Cardiac septum (tissue), 1 donor: ENCODE measurements at regions not wholly inside any gene's neighbourhood (a gene's known extent, or its start where the extent isn't known, plus 50 kb on each side); places are given as distances from the start of the nearest gene placed in this dataset.
"Not testable (repeated sequence)": the region's sequence is repeated elsewhere in the genome, so short reads cannot be mapped to it uniquely, and the experiment has no call there.

Source experiments
- DNase-seq: peaks from one replicate; pipeline ENCODE4 v3.0.0-alpha.2; 2020; ENCODE audit warnings: low spot score
- intact Hi-C: fragments of 100-400 bp; cut with DNase I; formaldehyde crosslinking; loops from one replicate; pipeline ENCODE4 v1.14.0; 2022
- donor health status: DM: no; HTN: no; CAD: no.

DNA sequence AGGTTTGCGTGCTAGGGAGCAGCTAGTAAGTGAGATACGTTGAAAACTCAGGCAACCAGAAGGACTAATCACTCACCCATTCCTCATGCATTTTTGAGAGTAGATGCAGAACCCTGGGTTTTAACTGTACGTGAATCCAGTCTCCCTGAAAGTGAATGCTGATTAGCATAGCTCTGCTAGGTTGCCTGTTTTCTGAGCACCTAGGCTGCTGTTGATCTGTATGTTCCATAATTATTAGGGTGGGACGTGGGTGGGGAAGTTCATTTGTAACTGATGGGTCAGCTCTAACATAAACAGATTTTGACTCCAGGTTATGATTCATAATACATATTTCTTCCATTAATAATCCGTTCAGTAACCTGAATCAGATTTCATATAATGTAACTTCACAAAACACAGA lies 379.0 kb upstream of the FANCL start:
- intact Hi-C loops, result no loop called here

DNA sequence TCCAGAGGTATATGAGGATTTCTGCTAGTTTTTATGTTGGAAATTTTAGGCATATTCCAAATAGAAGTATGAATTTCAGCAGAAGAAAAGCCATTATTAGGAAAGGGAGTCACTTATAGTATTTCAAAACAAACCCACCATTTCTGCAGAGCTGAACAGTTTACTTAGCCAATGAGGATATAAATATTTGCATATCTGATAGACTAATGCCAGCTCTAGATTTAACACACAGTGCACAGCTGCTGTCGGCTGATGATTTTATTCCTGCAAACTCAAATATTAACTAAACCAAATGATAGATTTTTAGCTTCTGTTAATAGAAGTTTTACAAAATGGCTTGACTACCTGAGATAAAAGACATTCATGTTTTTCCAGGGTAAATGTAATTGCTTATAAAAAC lies 375.8 kb upstream of the FANCL start:
- intact Hi-C loops, result no loop called here
- DNase-seq, result no peak

More for the DNA sequence above, 379.0 kb upstream of the FANCL start:
- DNase-seq, result no peak

DNA sequence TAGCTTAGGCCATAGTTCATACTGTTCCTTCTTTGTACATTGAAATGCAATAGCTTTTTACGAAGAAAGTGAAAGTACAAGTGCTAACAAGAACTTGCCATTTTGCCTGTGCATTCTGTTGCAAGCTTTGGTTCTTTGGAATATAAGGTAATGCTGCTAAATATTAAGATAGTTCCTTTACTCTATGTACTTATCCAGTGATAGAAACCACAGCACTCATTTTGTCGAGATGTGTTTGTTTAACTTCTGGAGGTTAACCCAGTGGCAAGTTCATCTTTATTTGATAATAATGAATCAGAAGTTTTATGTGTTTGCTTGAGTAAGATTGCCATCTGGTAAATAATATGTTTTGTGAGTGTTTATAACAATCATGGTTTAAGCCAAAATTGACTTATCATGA lies 373.1 kb upstream of the FANCL start:
- no peak for DNase-seq
- intact Hi-C loops, result no loop called here

DNA sequence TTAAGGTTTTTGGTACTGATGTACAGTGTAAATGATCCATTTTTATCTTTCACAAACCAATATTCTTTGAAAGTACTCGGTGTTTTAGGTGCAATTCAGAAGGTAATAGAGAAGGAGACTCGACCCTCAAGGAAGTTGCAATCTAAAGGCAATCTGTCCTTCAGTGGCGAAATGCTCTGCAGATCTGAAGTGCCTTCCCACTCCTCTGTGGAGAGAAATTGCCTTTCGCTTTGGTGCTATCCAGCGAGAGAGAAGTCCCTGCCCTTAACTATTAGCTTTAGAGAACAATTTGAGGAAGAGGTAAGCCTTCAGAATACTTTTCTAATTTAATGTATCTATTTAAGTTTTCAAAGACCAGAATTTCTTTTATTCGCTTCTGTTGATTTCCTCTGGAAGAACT lies 371.8 kb upstream of the FANCL start:
- intact Hi-C loops, result no loop called here
- DNase-seq, result no peak

DNA sequence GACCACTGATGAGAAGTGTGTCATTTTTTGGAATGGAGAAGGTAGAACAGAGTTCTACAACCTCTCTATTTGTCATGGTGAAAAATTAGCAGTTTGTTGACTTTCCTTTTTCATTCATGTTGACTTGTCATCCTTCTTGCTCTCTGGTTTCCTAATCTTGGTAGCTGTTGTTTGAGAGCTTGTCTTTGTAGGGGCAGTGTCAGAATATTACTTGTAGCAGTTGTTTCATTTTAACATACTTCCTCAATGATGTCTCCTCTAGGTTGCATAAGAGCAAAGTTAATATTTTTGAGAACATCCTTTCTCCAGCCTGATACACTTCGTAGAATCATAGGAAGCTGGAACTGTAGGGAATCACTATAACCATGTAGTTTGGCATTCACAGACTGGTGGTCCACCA lies 368.2 kb upstream of the FANCL start:
- DNase-seq, result no peak
- intact Hi-C loops, result no loop called here

DNA sequence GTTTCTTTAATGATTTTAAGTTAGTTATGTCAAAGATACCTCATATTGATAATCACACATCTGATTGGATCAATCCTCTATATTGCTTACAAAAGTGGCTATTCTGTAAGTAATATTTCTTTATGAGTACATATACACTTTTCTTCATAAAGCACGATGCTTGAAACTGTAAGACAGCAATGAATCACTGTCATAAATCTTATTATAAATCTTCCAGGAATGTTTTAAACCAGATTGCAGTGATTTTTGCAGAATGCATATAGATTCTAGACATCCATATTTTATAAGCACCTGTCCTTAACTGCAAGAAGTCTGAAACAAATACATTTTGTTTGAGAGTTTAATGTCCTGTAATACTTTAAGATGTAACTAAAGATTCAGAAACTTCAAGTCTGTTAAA lies 367.0 kb upstream of the FANCL start:
- intact Hi-C loops, result no loop called here
- DNase-seq, result no peak

DNA sequence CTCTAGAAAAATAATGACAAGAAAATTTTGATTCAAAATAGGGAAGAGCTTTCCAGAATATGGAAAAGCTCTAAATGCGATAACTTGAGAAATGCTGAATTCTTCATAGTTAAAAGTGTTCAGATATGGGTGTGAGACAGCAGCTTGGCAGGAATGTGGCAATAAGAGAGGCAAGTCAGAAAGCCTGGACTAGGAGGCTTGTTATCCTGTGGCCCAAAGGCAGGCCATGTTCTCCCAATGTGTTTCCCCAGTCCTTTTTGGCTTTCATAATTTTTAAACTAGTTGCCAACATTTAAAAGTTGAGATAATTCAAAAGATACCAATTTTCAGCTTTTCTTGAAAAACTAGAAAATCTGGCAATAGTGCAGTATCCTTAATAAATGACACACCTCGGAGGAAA lies 366.3 kb upstream of the FANCL start:
- no peak for DNase-seq
- intact Hi-C loops, result no loop called here

DNA sequence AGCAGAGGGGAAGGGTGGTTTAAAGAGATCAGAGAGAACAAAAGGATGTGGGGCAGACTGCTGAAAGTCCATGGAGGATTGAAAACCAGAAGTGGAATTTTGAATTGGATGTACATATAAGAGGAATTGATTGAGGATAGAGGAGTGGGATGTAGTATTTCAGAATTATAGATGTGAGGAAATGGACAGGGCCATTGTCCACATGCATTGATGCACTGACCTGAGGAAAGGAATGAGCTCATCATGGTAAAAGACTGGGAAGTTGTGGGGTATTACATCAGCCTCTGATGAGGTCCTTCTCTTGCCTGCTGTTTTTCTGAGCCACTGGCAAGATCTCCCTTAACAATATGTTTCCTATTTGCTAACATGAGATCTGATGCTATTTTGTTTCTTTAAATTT lies 365.7 kb upstream of the FANCL start:
- DNase-seq, result no peak
- intact Hi-C loops, result no loop called here

DNA sequence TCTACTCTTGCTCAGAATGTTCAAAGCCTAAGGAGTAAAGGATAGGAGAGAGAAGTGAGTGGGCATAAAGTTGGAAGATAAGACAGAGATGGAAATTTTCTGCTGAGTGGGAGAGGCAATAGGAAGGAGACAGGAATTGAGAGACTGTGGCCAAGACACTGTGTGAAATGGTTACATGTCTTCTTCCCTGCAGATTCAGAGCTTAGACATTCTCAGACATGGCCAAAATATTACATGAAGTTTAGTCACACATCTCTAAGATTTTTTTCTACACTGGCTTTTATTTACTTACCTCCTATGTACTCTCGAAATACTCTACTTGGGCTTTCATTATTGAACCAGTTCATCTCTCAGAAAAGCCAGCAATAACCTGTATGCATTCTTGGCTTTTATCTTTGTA lies 363.0 kb upstream of the FANCL start:
- intact Hi-C loops, result no loop called here
- no peak for DNase-seq

DNA sequence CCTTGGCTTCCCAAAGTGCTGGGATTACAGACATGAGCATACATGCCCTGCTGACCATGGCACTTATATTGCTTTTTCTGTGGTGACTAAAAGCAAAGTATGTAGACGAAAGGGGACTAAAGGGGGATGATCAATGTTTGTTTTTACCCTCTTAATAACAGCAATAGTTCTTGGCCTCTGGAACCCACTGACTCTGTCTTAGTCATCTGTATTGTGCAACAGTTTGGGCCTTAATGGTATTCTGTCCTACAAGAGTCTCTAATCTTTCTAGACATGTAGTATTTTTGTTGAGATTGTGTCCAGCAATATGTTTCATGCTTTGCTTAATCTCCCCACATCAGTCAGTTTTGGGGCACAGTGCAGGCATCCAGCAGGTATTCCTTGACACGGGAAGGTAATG lies 359.9 kb upstream of the FANCL start:
- intact Hi-C loops, result no loop called here
- no peak for DNase-seq

DNA sequence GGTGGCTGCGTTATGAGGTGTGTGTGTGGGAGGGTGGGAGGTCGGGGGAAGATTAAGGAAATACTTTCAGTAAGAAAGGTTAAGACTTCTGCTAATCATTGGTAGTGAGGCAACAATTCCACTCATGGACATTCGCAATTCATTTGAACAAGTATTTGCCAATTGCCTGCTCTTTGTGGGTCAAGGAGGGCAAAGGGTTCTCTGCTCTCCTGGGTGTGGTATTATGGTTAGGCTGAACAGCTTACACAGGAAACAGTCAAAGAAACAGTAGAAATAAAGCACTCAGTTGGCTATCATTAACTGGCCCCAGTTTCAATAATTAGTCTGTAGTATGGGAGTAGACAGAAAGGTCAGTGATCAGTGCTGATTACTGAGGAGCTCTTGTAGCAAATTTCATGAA lies 357.0 kb upstream of the FANCL start:
- intact Hi-C loops, result no loop called here

DNA sequence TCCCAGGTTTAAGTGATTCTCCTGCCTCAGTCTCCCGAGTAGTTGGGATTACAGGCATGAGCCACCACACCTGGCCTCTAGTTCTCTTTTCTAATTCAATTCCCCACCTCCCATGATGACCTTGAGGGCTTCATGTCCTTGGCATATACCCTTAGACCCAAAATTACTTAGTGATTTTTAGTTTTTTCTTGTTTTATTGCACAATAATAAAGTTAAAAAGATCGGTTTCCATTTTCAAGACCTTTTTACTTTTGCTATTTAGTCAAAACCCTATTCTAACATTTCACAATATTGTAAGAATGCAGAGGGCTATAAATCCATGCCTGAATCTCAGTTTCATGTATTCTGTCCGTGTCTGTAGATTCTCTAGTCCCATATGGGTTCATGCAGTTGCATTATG lies 354.6 kb upstream of the FANCL start:
- DNase-seq, result no peak
- intact Hi-C loops, result no loop called here

More for the DNA sequence above, 357.0 kb upstream of the FANCL start:
- no peak for DNase-seq

DNA sequence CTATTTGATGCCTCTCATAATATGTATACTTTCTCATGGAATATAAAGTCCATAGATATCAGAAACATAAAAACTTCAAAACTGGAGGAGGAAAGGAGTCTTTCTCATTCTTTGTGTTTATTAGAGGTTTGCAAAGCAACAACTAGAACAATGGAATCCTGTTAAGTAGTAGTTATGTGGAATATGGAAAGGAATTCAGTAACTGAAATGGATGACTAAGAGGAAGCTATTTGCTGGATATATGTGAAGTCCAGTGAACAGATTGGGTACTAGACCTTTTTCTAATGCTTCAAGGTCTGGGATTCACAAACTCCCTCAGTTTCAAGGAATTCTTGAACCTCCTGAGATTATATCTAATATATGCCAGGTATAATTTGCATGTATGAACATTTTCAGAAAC lies 353.6 kb upstream of the FANCL start:
- no peak for DNase-seq
- intact Hi-C loops, result no loop called here

DNA sequence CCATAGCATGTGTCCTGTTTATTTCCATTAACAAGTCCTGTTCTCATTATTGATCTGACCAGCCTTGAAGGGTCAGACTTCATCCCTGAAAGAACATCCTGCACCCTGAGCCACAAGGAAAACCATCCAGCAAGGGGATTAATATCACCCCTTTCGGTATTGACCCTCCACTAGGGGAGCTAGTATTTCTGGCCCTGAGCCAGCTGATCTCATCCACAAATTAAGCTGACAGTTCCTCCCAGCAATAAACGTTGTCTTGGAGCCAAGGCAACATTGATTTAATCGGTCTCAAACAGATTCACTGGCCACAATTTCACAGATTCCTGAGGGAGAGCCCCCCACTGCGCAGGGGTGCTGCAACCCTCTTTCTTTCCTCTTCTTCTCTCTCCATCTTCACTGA lies 353.1 kb upstream of the FANCL start:
- intact Hi-C loops, result no loop called here
- no peak for DNase-seq

DNA sequence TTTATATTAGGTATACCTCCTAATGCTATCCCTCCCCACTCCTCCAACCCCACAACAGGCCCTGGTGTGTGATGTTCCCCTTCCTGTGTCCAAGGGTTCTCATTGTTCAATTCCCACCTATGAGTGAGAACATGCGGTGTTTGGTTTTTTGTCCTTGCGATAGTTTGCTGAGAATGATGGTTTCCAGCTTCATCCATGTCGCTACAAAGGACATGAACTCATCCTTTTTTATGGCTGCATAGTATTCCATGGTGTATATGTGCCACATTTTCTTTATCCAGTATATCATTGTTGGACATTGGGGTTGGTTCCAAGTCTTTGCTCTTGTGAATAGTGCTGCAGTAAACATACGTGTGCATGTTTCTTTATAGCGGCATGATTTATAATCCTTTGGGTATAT lies 345.1 kb upstream of the FANCL start:
- DNase-seq, intact Hi-C loops: not testable (repeated sequence)

DNA sequence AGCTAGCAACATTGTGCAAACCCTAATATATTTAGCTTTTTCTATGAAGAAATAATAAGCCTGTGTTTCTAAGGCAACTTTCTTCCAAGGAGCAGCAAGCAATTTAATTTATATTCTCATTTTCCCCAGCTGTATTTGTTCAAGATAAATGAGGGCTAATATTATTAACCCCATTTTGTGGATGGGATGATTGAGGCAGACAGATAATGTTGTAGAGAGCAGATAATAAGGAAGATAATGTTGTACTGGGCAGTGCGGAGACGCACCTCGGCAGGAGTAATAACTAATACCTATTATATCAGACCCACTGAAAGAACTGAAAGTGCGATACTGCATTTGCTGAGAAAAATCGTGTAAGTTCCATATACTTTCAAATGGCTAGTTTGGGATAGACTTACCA lies 344.1 kb upstream of the FANCL start:
- intact Hi-C loops, result no loop called here

DNA sequence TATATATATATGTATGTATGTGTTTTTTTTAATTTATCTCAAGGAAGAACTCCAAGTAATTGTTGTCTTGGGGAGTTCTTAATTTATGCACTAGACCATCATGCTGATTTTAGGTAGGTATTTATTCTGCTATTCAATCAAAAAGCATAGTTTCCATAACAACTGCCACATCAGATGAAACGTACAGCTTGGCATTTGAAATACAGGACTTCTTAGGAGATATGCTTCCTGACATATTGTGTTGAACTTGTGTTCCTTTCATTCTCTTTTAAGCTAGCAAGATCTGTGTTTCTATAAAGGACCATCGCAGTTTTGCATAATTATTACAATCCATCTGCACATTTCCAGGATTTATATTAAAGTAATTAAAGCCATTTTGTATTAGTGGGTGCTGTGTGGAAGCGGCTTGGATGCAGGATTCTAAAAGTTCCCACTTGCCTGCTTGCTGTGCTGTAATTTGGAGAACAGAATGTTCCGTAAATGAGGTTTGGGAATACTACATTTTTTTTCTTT lies 343.5 kb upstream of the FANCL start:
- no peak for DNase-seq
- intact Hi-C loops, result no loop called here

More for the DNA sequence above, 344.1 kb upstream of the FANCL start:
- no peak for DNase-seq

DNA sequence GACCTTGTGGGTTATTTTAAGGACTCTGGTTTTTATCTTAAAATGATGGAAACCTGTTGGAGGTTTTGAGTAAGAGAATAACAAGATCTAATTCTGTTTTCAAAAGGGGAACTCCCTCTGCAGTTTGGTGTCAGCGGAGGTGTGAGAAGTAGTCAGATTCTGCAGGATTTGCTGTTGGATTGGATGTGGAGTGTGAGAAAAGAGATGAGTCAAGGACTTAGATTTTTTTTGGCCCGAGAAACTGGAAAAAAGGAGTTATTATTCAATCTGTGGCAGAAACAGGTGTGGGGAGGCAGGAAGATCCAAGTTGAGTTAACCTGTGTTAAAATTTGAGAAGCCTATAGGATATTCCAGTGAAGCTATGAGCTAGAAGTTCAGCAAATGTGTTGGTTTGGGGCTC lies 337.2 kb upstream of the FANCL start:
- intact Hi-C loops, result no loop called here
- DNase-seq, result no peak

DNA sequence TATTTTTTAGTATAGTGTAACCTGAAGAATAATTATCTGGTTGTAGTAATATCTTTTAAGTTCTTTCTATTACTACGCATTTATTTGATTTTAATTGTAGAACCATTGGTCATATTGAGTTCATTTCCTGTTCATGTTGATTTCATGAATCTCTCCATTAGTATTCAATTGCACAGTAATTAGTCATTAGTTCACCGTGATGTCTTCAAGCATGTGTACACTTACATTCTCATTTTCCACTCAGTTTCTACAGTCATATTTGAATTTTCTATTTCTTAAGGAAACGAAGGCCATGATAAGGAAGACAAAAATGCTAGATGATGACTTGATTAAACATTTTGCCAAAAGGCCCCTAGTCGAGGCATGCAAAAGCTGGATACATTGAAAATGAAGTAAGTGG lies 333.7 kb upstream of the FANCL start:
- DNase-seq, result no peak
- intact Hi-C loops, result no loop called here

DNA sequence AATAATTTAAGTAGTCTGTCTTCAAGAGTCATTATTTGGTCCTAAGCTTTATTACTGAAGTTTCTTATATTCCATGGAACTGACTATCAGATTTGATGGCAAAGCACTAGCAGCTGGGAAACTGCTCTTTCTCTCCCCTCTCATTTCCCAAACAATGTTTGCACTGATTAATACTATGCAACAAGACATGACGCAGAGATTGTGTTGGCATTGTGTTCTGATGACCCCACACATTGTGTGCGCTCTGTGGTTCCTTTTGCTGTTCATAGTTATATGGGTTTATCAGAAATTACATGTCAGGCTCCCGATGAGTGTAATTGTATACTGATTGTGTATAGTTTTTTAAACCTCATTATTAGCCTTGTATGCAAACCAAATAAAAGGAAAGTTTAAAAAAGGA lies 331.6 kb upstream of the FANCL start:
- intact Hi-C loops, result no loop called here
- DNase-seq, result no peak

DNA sequence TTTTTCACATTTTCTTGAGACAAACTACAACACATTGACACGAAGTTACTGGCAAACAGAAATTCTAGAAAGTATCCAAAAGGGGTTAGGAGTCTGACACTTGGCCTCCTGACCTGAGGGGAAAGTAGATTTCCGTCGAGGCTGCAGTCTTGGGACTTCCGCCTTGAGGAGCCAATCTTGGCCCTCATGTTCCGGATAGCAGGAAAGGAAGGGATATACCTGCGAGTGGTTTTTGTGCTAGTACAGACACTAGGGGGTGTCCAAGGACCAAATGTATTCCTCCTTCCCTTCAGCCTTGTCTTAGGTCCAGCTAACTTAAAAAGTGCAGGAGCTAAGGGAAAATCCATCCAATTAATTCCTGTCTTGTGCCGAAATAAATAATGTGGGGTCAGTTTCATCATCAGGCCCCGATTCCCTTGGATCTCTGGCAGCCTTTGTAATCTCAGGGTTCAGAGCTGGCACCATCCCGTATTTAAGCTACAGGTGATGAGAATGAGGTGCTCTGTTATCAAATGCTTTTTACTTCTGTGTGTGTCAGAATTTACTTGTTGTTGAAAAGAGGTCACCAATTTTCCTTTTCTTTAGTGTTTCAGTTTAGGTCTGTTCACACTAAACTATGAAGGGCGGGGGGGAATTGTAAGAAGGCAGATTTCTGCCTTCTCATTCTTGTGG lies 330.2 kb upstream of the FANCL start:
- DNase-seq, result no peak
- intact Hi-C loops, result no loop called here
